Type B pancreatic cell (in vitro differentiated cells): ENCODE measurements at regions not wholly inside any gene's neighbourhood (a gene's known extent, or its start where the extent isn't known, plus 50 kb on each side); places are given as distances from the start of the nearest gene placed in this dataset.
A peak's percentile ranks its signal among the peaks of the same experiment; 100 is the strongest.

Experiments
- DNase-seq: peaks from one replicate; pipeline ENCODE4 v3.0.0; 2021; ENCODE audit warnings: mixed read lengths; ENCODE audit not compliant: unreplicated experiment; ENCODE audit errors: extremely low spot score
- H3K27ac Mint-ChIP-seq: 2 replicates; pipeline ENCODE4 v1.8.0; 2021; ENCODE audit warnings: mild to moderate bottlenecking, mixed read lengths
- H3K27me3 Mint-ChIP-seq: 2 replicates; pipeline ENCODE4 v1.8.0; 2021; ENCODE audit warnings: mixed read lengths
- H3K36me3 Mint-ChIP-seq: 2 replicates; pipeline ENCODE4 v1.8.0; 2021; ENCODE audit warnings: mixed read lengths
- H3K4me1 Mint-ChIP-seq: one replicate; pipeline ENCODE4 v1.8.0; 2021; ENCODE audit warnings: mixed read lengths; ENCODE audit not compliant: unreplicated experiment
- H3K4me3 Mint-ChIP-seq: 2 replicates; pipeline ENCODE4 v1.8.0; 2021; ENCODE audit warnings: mild to moderate bottlenecking, mixed read lengths
- H3K9me3 Mint-ChIP-seq: 2 replicates; pipeline ENCODE4 v1.8.0; 2021; ENCODE audit warnings: mixed read lengths
- TF ChIP-seq, protein P1 (sequence below): fragments of 200-600 bp; sonication (generic); conservative IDR thresholded peaks from 2 replicates; pipeline ENCODE4 v1.5.0; 2021; ENCODE audit warnings: antibody characterized with exemption, mild to moderate bottlenecking

DNA sequence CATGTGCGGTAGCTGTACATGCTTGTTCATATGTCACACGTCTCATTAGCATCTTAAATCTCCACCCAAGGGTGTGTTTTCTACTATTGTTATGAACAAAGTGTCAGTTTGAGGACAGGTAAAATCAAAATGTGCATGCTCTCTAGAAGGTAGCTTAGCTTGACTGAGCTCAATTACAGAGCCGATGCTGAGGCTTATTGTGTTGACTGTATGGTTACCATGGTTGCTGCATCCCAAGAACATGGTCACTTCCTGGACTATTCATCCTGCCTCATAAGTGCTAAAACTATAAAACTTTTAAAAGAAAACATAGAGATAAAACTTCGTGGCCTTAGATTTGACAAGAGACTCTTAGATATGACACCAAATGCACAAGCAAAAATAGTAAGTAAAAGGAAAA lies 426.1 kb upstream of the CTNND2 start:
- DNase-seq = no peak
- Mint-ChIP-seq H3K27ac (no peak overlapping the region), H3K4me1 (peaks cover 6% of the 10 kb centered on the region), H3K36me3 (no peaks in the 10 kb centered on the region), H3K27me3 (peaks cover 8% of the 10 kb centered on the region), H3K4me3 (no peak overlapping the region), H3K9me3 (peaks cover 8% of the 10 kb centered on the region)
- TF ChIP-seq, protein P1, sequence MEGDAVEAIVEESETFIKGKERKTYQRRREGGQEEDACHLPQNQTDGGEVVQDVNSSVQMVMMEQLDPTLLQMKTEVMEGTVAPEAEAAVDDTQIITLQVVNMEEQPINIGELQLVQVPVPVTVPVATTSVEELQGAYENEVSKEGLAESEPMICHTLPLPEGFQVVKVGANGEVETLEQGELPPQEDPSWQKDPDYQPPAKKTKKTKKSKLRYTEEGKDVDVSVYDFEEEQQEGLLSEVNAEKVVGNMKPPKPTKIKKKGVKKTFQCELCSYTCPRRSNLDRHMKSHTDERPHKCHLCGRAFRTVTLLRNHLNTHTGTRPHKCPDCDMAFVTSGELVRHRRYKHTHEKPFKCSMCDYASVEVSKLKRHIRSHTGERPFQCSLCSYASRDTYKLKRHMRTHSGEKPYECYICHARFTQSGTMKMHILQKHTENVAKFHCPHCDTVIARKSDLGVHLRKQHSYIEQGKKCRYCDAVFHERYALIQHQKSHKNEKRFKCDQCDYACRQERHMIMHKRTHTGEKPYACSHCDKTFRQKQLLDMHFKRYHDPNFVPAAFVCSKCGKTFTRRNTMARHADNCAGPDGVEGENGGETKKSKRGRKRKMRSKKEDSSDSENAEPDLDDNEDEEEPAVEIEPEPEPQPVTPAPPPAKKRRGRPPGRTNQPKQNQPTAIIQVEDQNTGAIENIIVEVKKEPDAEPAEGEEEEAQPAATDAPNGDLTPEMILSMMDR = no peak

DNA sequence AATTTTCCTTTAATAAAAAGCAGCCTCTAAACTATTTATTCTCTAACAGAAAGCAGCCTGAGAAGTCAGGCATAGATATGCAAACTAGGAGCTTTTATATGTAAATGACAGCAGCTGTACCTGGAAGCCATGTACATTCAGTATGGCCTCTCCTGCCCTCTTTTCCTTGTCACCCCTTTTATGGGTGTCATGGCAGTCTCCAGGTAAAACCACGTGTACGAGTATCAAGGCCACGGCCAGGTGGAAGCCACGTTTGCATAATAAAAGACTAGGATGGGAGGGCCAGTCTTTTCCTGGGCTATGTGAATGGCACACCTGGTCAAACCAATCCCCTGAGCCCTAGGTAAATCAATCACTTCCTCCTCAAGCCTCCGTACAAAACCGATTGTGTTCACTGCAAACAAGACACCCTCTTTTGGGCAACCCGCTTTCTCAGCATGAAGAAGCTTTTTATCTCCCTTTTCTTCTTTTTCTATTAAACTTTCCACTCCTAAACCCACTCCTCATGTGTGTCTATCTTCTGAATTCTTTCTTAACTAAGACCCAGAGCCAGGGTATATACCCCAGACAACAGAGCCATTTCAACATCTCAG lies 419.5 kb upstream of the CTNND2 start:
- Mint-ChIP-seq H3K4me3 (no peak overlapping the region), H3K9me3 (peaks cover 8% of the 10 kb centered on the region), H3K27me3 (peaks cover 11% of the 10 kb centered on the region), H3K36me3 (no peaks in the 10 kb centered on the region), H3K27ac (no peak overlapping the region), H3K4me1 (peaks cover 9% of the 10 kb centered on the region)
- DNase-seq = no peak
- TF ChIP-seq, protein P1 = no peak

DNA sequence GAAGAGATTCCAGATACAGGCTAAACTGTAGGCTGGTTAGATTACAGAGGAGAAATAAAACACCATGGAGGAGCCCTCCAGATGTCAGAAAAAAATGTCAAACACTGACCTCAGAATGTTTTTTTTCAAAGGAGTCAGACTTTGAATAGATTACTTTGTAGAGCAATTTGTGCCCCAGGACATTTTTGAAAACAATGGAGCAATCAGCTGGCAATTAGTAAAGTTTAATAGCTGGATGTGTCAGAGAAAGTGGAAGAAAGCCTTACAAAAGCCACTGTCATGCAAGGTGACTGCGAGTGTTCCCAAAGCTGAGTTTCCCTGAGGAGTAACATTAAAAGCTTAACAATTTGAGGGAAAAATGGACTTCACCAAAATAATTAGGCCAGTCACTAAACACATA lies 417.8 kb upstream of the CTNND2 start:
- Mint-ChIP-seq H3K27me3 (peaks cover 8% of the 10 kb centered on the region), H3K27ac (no peak overlapping the region), H3K4me3 (no peak overlapping the region), H3K9me3 (peaks cover 5% of the 10 kb centered on the region), H3K4me1 (peaks cover 13% of the 10 kb centered on the region), H3K36me3 (no peaks in the 10 kb centered on the region)
- TF ChIP-seq, protein P1 = no peak
- no peak for DNase-seq

DNA sequence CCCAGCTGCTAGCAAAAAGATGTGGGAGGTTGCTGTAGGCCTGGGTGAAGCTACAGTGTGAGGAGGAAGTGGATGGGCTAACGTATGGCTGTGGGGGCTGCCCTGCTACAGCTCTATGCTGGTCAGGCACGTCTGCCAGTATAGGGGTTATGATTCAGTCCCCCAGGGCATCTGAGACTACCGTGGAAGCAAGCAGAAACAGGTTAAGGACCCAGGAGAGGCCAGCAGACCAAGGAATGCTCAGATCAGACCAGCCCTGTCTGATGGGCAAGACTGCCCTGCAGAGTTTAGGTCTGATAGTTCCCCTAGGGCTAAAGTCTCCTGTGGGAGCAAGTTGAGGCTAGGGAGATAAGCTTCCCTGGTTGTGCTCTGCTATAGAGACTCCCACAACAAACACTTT lies 416.1 kb upstream of the CTNND2 start:
- no peak overlapping the region for H3K4me3 Mint-ChIP-seq
- DNase-seq = no peak
- no peaks in the 10 kb centered on the region for H3K36me3 Mint-ChIP-seq
- TF ChIP-seq, protein P1 = no peak
- H3K4me1 Mint-ChIP-seq = peaks cover 16% of the 10 kb centered on the region
- H3K9me3 Mint-ChIP-seq = no peaks in the 10 kb centered on the region
- peaks cover 3% of the 10 kb centered on the region for H3K27me3 Mint-ChIP-seq
- H3K27ac Mint-ChIP-seq = peak overlapping the region; percentile 46

DNA sequence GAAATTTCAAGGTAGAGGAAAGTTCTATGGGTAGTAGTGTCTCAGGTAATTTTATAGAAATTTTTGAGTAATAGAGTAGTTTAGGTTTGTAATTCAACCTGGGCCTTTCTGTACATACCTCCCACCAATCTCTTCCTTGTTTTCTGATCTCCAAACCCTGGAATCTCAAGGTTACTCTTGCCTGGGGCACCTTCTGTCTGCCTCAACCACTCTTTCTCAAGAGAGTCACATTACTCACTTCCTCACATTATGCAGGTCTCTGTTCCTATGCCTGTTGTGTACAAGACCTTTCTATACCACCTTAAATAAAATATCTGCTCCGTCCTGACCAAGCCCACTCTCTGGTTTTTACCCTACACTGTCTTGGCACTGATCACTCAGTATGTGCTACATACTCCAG lies 412.6 kb upstream of the CTNND2 start:
- Mint-ChIP-seq H3K4me1 (peaks cover 11% of the 10 kb centered on the region), H3K9me3 (no peaks in the 10 kb centered on the region), H3K27ac (no peak overlapping the region), H3K27me3 (peaks cover 3% of the 10 kb centered on the region), H3K4me3 (no peak overlapping the region), H3K36me3 (no peaks in the 10 kb centered on the region)
- DNase-seq = no peak
- TF ChIP-seq, protein P1 = no peak

DNA sequence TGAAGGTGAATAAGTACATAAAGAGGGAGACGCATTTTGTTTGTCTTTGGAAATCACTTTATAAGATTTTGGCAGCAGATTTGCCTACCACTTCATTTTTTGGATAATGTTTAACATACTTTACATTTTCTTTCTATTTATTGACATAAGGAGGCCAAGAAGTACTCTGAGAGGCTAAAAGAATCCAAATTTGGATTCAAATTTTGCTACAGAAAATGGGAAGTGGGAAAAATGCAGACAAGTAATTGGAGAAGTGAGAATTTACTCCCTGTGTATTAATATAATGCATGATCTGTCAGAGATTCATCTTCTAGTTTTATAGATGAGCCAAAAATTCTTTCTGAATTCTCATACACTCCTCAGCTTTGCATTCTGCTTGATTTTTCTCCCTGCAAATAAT lies 411.2 kb upstream of the CTNND2 start:
- DNase-seq = no peak
- Mint-ChIP-seq H3K4me1 (peaks cover 7% of the 10 kb centered on the region), H3K9me3 (no peaks in the 10 kb centered on the region), H3K27me3 (no peaks in the 10 kb centered on the region), H3K36me3 (no peaks in the 10 kb centered on the region), H3K27ac (no peak overlapping the region), H3K4me3 (no peak overlapping the region)
- TF ChIP-seq, protein P1 = no peak
